ENCODE measurements at regions not wholly inside any gene's neighbourhood (a gene's known extent, or its start where the extent isn't known, plus 50 kb on each side); places are given as distances from the start of the nearest gene placed in this dataset.

DNA sequence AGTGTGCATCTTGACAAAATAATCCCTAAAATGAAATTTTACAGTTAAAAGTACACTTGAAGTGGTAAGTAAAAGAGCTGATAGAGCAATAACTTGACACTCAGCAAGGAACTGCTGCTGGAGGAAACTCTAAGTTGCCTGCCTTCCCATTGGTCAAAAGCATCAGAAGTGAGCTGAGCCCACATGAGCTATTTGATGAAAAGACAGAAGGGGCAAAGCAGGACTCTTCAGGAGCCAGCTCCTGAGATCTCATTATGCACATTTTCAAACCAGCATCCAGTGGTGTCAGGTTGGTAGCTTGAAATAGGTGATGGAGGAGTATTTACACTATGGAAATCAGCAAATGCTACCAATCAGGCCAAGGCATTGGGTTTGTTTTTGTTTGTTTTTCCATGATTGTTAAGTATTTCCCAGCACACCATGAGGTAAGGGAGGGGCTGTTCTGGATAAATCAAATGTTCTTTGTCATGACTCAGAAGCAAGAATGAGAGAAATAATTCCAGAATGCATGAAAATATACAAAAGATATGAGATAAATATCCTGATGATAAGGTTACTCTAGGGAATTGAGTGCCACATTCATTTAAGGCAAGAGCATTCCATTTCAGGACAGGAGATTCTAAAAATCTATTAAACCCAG is 316.6 kb downstream of the SNX13 start:
- Histone ChIP-seq H3K9me3 (ENCODE audit: control insufficient read depth, low read length) (no peaks in the 10 kb centered on the region), H3K4me3 (ENCODE audit: extremely low read depth, insufficient read depth, low read length, poor library complexity, severe bottlenecking) (no peak overlapping the region), H3K4me1 (ENCODE audit: control insufficient read depth, insufficient read depth, low read length, poor library complexity, severe bottlenecking) (peaks cover 4% of the 10 kb centered on the region), H3K36me3 (ENCODE audit: control insufficient read depth, insufficient read depth, low read length) (no peaks in the 10 kb centered on the region), H3K27ac (ENCODE audit: low read depth, low read length, severe bottlenecking) (no peak overlapping the region)

DNA sequence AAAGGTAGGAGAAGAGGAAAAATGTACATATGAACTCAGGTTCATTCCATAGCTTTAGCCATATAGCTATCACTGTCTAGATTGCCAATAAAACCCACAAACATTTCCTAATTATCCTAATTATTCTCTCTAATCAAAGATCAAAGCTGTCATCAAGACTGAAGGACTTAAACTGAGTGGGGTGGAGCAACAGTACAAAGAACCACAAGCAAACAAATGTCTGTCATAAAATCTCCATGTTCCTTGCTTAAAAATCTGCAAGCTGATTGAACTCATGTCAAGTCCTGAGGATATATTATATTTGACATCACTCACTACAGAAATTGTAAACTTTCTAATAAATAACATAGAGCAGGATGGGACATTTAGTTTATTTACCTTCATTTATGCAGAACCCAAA is 315.9 kb downstream of the SNX13 start:
- Histone ChIP-seq H3K4me3 (ENCODE audit: extremely low read depth, insufficient read depth, low read length, poor library complexity, severe bottlenecking) (no peak overlapping the region), H3K27ac (ENCODE audit: low read depth, low read length, severe bottlenecking) (no peak overlapping the region)

DNA sequence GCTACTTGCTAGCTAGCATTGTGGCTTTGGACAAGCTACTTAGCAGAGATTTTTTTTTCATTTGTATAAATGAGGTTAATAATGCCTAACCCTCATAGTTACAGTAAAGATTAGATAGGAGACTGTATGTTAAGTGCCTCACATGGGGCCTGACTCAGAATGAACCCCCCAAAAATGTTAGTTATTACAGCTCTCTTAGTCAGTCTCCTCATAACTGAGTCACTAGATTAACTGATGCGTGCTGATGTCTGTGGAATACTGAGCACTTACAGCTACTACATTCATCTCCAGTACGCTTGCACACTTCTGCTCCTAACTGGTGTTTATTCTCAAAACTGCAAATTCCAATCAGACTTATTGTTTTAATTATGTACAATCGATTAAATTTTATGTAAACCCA is 315.3 kb downstream of the SNX13 start:
- H3K36me3 ChIP-seq (ENCODE audit: control insufficient read depth, insufficient read depth, low read length): no peaks in the 10 kb centered on the region
- no peak overlapping the region for H3K27ac ChIP-seq (ENCODE audit: low read depth, low read length, severe bottlenecking)
- WGBS, 2 experiments (ENCODE audit: insufficient coverage in 2 of 2): 91% methylated on average over 1 of the region's 3 CpGs; no CpG with 5 or more reads in 1 of the 2 experiments
- H3K4me3 ChIP-seq (ENCODE audit: extremely low read depth, insufficient read depth, low read length, poor library complexity, severe bottlenecking): no peak overlapping the region
- peaks cover 4% of the 10 kb centered on the region for H3K4me1 ChIP-seq (ENCODE audit: control insufficient read depth, insufficient read depth, low read length, poor library complexity, severe bottlenecking)
- no peaks in the 10 kb centered on the region for H3K9me3 ChIP-seq (ENCODE audit: control insufficient read depth, low read length)

More for the DNA sequence above, 315.9 kb downstream of the SNX13 start:
- Histone ChIP-seq H3K36me3 (ENCODE audit: control insufficient read depth, insufficient read depth, low read length) (no peaks in the 10 kb centered on the region), H3K9me3 (ENCODE audit: control insufficient read depth, low read length) (no peaks in the 10 kb centered on the region), H3K4me1 (ENCODE audit: control insufficient read depth, insufficient read depth, low read length, poor library complexity, severe bottlenecking) (peaks cover 4% of the 10 kb centered on the region)

DNA sequence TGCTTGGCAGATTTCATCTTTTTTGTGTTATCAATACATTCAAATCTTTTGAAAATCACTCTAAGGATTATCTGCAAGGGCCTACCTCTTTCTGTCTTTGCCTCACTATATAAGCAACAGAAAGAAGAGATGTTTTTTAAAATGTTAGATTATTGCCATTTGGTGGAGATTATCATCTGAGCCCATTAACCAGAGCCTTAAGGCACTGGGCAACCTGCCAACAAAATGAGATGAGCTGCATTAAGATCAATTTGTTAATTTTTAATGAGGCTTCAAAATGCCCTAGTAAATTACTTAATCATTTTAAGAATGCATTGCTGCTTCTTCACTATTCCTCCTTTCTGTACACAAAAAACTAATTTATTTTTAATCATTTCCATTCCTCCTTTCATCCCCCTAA is 314.1 kb downstream of the SNX13 start:
- H3K36me3 ChIP-seq (ENCODE audit: control insufficient read depth, insufficient read depth, low read length): no peaks in the 10 kb centered on the region
- no peak overlapping the region for H3K27ac ChIP-seq (ENCODE audit: low read depth, low read length, severe bottlenecking)
- H3K4me3 ChIP-seq (ENCODE audit: extremely low read depth, insufficient read depth, low read length, poor library complexity, severe bottlenecking): no peak overlapping the region

DNA sequence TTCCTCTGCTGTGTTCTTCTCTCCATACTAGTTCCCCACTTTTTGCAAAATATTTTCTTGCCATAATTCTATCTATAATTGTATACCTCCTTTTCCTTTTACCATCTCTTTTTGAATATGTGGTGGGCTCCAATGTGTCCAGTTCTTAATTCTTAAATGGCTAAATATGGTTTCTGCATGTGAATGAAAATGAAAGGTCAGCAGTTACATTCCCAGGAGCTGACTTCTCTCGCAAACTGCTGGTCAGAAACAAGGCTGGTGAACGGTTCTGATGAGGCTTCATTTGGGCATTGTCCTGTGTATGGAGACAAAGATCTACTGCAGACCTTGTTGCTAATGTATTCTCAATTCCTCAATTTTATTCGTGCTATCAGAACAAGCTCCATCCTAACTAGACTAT is 309.2 kb downstream of the SNX13 start:
- WGBS, 2 experiments (ENCODE audit: insufficient coverage in 2 of 2): 79 to 88% methylated on average over 3 of the region's 3 CpGs
- Histone ChIP-seq H3K9me3 (ENCODE audit: control insufficient read depth, low read length) (no peaks in the 10 kb centered on the region), H3K4me1 (ENCODE audit: control insufficient read depth, insufficient read depth, low read length, poor library complexity, severe bottlenecking) (peaks cover 4% of the 10 kb centered on the region), H3K4me3 (ENCODE audit: extremely low read depth, insufficient read depth, low read length, poor library complexity, severe bottlenecking) (no peak overlapping the region), H3K27ac (ENCODE audit: low read depth, low read length, severe bottlenecking) (no peak overlapping the region), H3K36me3 (ENCODE audit: control insufficient read depth, insufficient read depth, low read length) (no peaks in the 10 kb centered on the region)

More for the DNA sequence above, 314.1 kb downstream of the SNX13 start:
- peaks cover 4% of the 10 kb centered on the region for H3K4me1 ChIP-seq (ENCODE audit: control insufficient read depth, insufficient read depth, low read length, poor library complexity, severe bottlenecking)
- H3K9me3 ChIP-seq (ENCODE audit: control insufficient read depth, low read length): no peaks in the 10 kb centered on the region

DNA sequence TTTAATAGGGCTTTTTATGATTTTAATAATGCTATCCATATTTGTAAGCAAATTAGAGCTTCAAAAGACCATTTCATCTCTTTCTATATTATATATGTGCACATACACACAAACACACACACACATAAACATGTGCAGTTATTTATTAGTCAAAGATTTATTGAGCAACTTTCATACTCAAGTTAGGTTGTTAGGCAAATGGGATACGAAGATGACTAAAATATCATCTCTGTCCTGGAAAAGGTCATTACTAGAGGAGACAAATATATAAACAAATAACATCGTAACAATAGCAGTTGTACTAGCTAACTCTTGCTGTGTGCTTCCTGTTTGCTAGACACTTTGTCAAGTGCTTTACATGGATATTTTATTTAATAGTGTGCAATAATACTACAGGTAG is 307.9 kb downstream of the SNX13 start:
- H3K9me3 ChIP-seq (ENCODE audit: control insufficient read depth, low read length): no peaks in the 10 kb centered on the region
- H3K4me3 ChIP-seq (ENCODE audit: extremely low read depth, insufficient read depth, low read length, poor library complexity, severe bottlenecking): no peak overlapping the region
- no peak overlapping the region for H3K27ac ChIP-seq (ENCODE audit: low read depth, low read length, severe bottlenecking)
- no peaks in the 10 kb centered on the region for H3K36me3 ChIP-seq (ENCODE audit: control insufficient read depth, insufficient read depth, low read length)
- 100% methylated on average over 1 of the region's 2 CpGs; no CpG with 5 or more reads in 1 of the 2 experiments for WGBS, 2 experiments (ENCODE audit: insufficient coverage in 2 of 2)
- H3K4me1 ChIP-seq (ENCODE audit: control insufficient read depth, insufficient read depth, low read length, poor library complexity, severe bottlenecking): peaks cover 4% of the 10 kb centered on the region

DNA sequence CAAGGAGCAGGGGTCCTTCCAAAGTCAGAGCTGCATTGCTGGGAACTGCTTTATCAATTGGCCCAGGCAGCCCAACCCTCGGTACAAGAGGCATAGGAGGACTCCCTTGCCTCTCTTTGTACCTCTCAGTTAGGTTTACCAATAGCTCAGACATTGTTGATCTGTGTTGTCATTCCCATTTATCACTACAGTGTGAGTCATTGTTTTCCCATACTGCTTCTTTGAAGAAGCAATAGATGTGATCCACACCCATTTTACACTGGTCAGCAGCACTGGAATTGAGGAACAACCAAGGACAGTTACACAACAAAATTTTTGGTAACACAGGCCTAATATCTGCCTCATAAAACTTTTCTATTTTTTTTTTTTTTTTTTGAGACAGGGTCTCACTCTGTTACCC is 307.2 kb downstream of the SNX13 start:
- H3K9me3 ChIP-seq (ENCODE audit: control insufficient read depth, low read length): no peaks in the 10 kb centered on the region
- H3K4me1 ChIP-seq (ENCODE audit: control insufficient read depth, insufficient read depth, low read length, poor library complexity, severe bottlenecking): peaks cover 4% of the 10 kb centered on the region
- no peak overlapping the region for H3K4me3 ChIP-seq (ENCODE audit: extremely low read depth, insufficient read depth, low read length, poor library complexity, severe bottlenecking)
- H3K36me3 ChIP-seq (ENCODE audit: control insufficient read depth, insufficient read depth, low read length): no peaks in the 10 kb centered on the region
- WGBS, 2 experiments (ENCODE audit: insufficient coverage in 2 of 2): 63 to 75% methylated on average over 1 of the region's 1 CpG
- H3K27ac ChIP-seq (ENCODE audit: low read depth, low read length, severe bottlenecking): peak overlapping the region; percentile 44

DNA sequence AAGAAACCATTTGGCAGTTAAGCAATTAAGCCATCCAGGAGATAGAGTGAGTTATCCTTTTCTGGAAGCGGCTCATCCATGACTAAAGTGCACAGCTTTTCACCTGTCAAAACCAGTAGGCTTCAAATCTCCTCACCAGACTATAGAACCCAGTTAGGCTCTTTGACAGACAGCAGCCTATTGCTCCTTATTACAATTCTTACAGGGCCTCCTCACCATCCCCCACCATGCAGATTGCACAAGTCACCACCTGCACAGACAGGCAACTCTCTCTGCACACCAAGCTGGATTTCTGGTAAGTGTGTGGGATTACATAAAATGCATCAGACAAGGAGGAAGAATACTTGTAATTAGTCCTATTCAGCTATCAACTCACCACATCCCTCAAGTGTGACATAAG is 301.6 kb downstream of the SNX13 start:
- no peaks in the 10 kb centered on the region for H3K4me1 ChIP-seq (ENCODE audit: control insufficient read depth, insufficient read depth, low read length, poor library complexity, severe bottlenecking)
- no peaks in the 10 kb centered on the region for H3K36me3 ChIP-seq (ENCODE audit: control insufficient read depth, insufficient read depth, low read length)
- no peak overlapping the region for H3K4me3 ChIP-seq (ENCODE audit: extremely low read depth, insufficient read depth, low read length, poor library complexity, severe bottlenecking)
- peaks cover 4% of the 10 kb centered on the region for H3K9me3 ChIP-seq (ENCODE audit: control insufficient read depth, low read length)
- H3K27ac ChIP-seq (ENCODE audit: low read depth, low read length, severe bottlenecking): no peak overlapping the region
- 86 to 100% methylated on average over 1 of the region's 1 CpG for WGBS, 2 experiments (ENCODE audit: insufficient coverage in 2 of 2)

DNA sequence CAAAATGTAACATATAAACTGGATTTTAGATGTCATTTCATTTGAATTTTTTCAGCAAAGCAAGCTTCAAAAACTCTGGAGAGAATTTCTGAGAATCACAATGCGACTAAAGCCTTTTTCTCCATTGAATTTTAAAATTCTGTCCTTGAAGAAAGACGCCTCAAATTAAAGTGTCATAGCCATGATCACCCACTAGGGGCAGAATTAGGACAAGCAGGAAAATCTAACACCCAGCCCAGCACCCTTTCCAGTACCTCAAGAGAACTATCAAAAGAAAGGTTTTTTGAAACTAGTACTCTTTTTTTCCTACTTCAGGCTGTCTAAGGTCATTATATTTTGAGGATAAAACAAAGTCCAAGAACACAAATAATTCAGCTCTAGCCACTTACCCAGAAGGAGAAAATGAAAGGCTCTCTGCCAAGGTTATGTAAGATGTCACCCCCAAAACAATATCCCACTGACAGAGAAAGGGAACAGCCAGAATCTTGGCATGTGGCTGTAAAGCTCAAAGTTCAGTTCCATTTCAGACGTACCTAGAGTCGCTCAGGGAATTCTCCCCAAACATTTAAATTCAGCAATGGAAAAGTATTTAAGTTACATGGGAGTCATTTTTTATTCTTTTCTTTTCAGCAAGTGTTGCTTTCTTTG is 299.4 kb downstream of the SNX13 start:
- H3K9me3 ChIP-seq (ENCODE audit: control insufficient read depth, low read length): peaks cover 4% of the 10 kb centered on the region
- WGBS, 2 experiments (ENCODE audit: insufficient coverage in 2 of 2): 50 to 74% methylated on average over 2 of the region's 4 CpGs
- H3K36me3 ChIP-seq (ENCODE audit: control insufficient read depth, insufficient read depth, low read length): no peaks in the 10 kb centered on the region
- no peak overlapping the region for H3K4me3 ChIP-seq (ENCODE audit: extremely low read depth, insufficient read depth, low read length, poor library complexity, severe bottlenecking)
- H3K4me1 ChIP-seq (ENCODE audit: control insufficient read depth, insufficient read depth, low read length, poor library complexity, severe bottlenecking): no peaks in the 10 kb centered on the region
- no peak overlapping the region for H3K27ac ChIP-seq (ENCODE audit: low read depth, low read length, severe bottlenecking)

DNA sequence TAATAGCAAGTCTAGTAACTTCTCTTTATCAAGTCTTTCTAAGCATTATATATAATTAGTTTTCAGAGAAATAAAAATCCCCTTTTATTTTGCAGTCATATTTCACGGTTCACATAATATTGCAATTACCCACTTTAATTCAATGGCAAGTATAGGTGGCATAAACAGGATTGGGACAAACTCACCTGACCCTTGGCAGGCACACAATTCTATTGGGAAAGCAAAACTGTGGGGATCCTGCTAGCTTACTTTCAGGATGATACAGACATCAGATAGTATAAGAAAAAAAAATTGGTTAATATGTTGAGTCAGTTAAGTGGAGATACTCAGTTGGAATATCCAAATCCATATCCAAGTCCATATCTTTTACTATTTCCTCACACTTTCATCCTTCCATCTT is 294.8 kb downstream of the SNX13 start:
- Histone ChIP-seq H3K36me3 (ENCODE audit: control insufficient read depth, insufficient read depth, low read length) (no peaks in the 10 kb centered on the region), H3K27ac (ENCODE audit: low read depth, low read length, severe bottlenecking) (no peak overlapping the region)
- no CpG with 5 or more reads among the region's 1 CpG for WGBS, 2 experiments (ENCODE audit: insufficient coverage in 2 of 2)

DNA sequence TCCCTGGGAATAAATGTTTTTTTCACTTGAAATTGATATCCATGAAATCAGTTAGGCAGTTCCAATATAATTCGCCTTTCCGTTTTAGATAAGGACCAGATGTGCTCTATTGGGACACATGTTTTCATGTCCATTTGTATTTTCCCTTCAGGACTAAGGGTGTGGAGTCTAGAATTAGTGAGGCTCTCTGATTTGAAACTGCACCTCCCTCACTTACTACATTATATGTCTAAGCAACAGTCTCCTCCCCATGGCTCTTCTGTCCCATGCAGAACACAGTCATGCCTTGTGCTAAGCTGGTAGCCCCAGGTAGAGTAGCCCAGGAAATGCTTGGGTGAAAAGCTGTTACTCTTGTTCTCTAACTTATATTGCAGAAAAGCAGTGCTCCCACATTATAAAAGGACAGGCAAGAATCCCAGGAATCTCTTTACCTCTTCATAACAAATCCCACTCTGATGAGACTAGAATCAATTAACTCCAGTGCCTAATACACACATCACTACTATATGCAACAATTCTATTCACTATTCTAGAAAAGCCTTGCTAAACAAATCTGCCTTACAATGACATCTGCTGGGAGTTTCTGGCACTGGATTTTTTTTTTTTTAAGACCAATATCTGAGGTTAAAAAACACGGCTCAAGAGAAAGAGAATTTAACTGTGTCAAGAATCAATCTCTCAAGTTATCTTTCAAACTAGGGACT is 293.9 kb downstream of the SNX13 start:
- no CpG with 5 or more reads among the region's 3 CpGs for WGBS, 2 experiments (ENCODE audit: insufficient coverage in 2 of 2)
- Histone ChIP-seq H3K4me1 (ENCODE audit: control insufficient read depth, insufficient read depth, low read length, poor library complexity, severe bottlenecking) (peaks cover 4% of the 10 kb centered on the region), H3K4me3 (ENCODE audit: extremely low read depth, insufficient read depth, low read length, poor library complexity, severe bottlenecking) (no peak overlapping the region), H3K36me3 (ENCODE audit: control insufficient read depth, insufficient read depth, low read length) (no peaks in the 10 kb centered on the region), H3K9me3 (ENCODE audit: control insufficient read depth, low read length) (peaks cover 4% of the 10 kb centered on the region), H3K27ac (ENCODE audit: low read depth, low read length, severe bottlenecking) (no peak overlapping the region)

More for the DNA sequence above, 294.8 kb downstream of the SNX13 start:
- Histone ChIP-seq H3K9me3 (ENCODE audit: control insufficient read depth, low read length) (peaks cover 4% of the 10 kb centered on the region), H3K4me1 (ENCODE audit: control insufficient read depth, insufficient read depth, low read length, poor library complexity, severe bottlenecking) (no peaks in the 10 kb centered on the region), H3K4me3 (ENCODE audit: extremely low read depth, insufficient read depth, low read length, poor library complexity, severe bottlenecking) (no peak overlapping the region)
